Endodermal cell (in vitro differentiated cells): ENCODE measurements at regions not wholly inside any gene's neighbourhood (a gene's known extent, or its start where the extent isn't known, plus 50 kb on each side); places are given as distances from the start of the nearest gene placed in this dataset.

Experiments used
- DNase-seq: peaks from one replicate; pipeline ENCODE4 v3.0.0-alpha.2; 2017
- H3K27ac ChIP-seq: 2 replicates; pipeline ENCODE4 v1.5.1; 2013; ENCODE audit warnings: mild to moderate bottlenecking, low read depth, low read length, moderate library complexity
- H3K27me3 ChIP-seq: 2 replicates; pipeline ENCODE4 v1.6.1; 2013; ENCODE audit warnings: mild to moderate bottlenecking, low read length, moderate library complexity; ENCODE audit not compliant: insufficient read depth, control insufficient read depth, poor library complexity, severe bottlenecking
- H3K36me3 ChIP-seq: 2 replicates; pipeline ENCODE4 v1.7.0; 2013; ENCODE audit warnings: mild to moderate bottlenecking, low read length, moderate library complexity; ENCODE audit not compliant: control insufficient read depth, insufficient read depth
- H3K4me1 ChIP-seq: one replicate; pipeline ENCODE4 v1.7.0; 2013; ENCODE audit warnings: low read length; ENCODE audit not compliant: control insufficient read depth, insufficient read depth
- H3K4me3 ChIP-seq: 2 replicates; pipeline ENCODE4 v1.5.1; 2013; ENCODE audit warnings: mild to moderate bottlenecking, low read length, moderate library complexity
- H3K9ac ChIP-seq: 2 replicates; pipeline ENCODE4 v1.6.1; 2013; ENCODE audit warnings: mild to moderate bottlenecking, low read length, moderate library complexity; ENCODE audit not compliant: poor library complexity, severe bottlenecking; ENCODE audit errors: extremely low read depth
- H3K9me3 ChIP-seq: 2 replicates; pipeline ENCODE4 v1.6.1; 2013; ENCODE audit warnings: mild to moderate bottlenecking, low read length, moderate library complexity; ENCODE audit not compliant: control insufficient read depth
- H3K27ac Mint-ChIP-seq: 2 replicates; pipeline ENCODE4 v1.8.0; 2020; ENCODE audit warnings: mixed read lengths
- H3K27me3 Mint-ChIP-seq: 2 replicates; pipeline ENCODE4 v1.8.0; 2021; ENCODE audit warnings: mild to moderate bottlenecking, mixed read lengths; ENCODE audit not compliant: insufficient read depth
- H3K36me3 Mint-ChIP-seq: 2 replicates; pipeline ENCODE4 v1.8.0; 2020; ENCODE audit warnings: low read depth, mixed read lengths
- H3K4me1 Mint-ChIP-seq: 2 replicates; pipeline ENCODE4 v1.8.0; 2020; ENCODE audit warnings: mixed read lengths
- H3K4me3 Mint-ChIP-seq: 2 replicates; pipeline ENCODE4 v1.8.0; 2020; ENCODE audit warnings: mild to moderate bottlenecking, moderate library complexity, mixed read lengths
- H3K9me3 Mint-ChIP-seq: 2 replicates; pipeline ENCODE4 v1.8.0; 2020; ENCODE audit warnings: mild to moderate bottlenecking, mixed read lengths
- WGBS, 2 experiments: methylation state at CpG; one replicate each; pipeline versions ENCODE4 v1.1.5 to v1.1.7; 2013; ENCODE audit warnings: missing lambda C conversion rate in 2 of 2, mixed read lengths in 1 of 2; ENCODE audit not compliant: insufficient coverage in 1 of 2, insufficient read length in 1 of 2; 5-methylcytosine and 5-hydroxymethylcytosine counted together
- TF ChIP-seq, protein P1 (sequence below): fragments of 200-600 bp; sonication (generic); conservative IDR thresholded peaks from 2 replicates; pipeline ENCODE4 v1.5.0; 2021; ENCODE audit warnings: antibody characterized with exemption, mild to moderate bottlenecking

DNA sequence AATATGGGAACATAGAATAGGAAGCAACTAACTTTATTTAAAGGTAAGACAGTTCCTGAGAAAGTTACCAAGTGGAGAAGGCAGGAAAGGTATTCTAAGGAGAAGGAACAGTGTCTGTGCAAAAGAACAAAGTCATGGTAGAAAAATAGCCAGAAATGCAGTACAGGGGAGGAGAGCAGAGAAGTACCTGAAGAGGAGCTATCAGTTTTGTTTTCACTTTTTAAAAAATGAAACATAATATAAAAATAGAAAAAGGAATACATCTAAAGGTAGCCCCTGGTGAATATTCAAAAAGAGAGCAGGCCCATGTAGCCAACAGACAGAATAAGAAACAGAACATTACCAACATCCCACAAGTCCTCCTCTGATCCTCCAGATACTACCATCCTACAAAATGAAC, 408.7 kb downstream of the ADAMTS20 start:
- Histone ChIP-seq H3K4me3 (no peak overlapping the region), H3K27me3 (no peaks in the 10 kb centered on the region), H3K4me1 (no peaks in the 10 kb centered on the region), H3K9ac (no peak overlapping the region), H3K9me3 (peaks cover 24% of the 10 kb centered on the region), H3K36me3 (no peaks in the 10 kb centered on the region), H3K27ac (no peak overlapping the region)
- H3K4me3 Mint-ChIP-seq = no peak overlapping the region
- H3K27ac Mint-ChIP-seq = no peak overlapping the region
- H3K36me3 Mint-ChIP-seq = no peaks in the 10 kb centered on the region
- no peaks in the 10 kb centered on the region for H3K27me3 Mint-ChIP-seq
- no peak for DNase-seq
- TF ChIP-seq, protein P1, sequence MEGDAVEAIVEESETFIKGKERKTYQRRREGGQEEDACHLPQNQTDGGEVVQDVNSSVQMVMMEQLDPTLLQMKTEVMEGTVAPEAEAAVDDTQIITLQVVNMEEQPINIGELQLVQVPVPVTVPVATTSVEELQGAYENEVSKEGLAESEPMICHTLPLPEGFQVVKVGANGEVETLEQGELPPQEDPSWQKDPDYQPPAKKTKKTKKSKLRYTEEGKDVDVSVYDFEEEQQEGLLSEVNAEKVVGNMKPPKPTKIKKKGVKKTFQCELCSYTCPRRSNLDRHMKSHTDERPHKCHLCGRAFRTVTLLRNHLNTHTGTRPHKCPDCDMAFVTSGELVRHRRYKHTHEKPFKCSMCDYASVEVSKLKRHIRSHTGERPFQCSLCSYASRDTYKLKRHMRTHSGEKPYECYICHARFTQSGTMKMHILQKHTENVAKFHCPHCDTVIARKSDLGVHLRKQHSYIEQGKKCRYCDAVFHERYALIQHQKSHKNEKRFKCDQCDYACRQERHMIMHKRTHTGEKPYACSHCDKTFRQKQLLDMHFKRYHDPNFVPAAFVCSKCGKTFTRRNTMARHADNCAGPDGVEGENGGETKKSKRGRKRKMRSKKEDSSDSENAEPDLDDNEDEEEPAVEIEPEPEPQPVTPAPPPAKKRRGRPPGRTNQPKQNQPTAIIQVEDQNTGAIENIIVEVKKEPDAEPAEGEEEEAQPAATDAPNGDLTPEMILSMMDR = no peak
- H3K4me1 Mint-ChIP-seq = no peaks in the 10 kb centered on the region
- peaks cover 4% of the 10 kb centered on the region for H3K9me3 Mint-ChIP-seq

DNA sequence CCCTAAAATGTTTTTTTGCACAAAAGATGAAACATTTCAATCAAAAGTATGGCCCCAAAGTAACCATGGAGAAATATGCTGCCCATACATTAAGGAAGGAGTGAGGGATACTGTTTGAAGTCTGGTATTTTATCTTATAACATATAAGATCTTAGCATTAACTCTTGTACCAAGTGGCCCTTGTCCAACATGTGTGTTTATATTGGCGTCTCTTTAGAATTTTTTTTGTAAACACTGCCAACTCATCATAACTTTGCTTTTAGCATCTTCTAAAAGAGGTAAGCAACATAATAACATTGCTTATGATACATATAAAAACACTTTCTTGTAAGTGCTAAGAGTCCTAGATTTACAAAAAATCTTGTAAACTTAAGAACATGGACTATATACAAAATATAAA, 419.7 kb downstream of the ADAMTS20 start:
- Histone ChIP-seq H3K4me3 (no peak overlapping the region), H3K27ac (no peak overlapping the region), H3K9me3 (peaks cover 13% of the 10 kb centered on the region), H3K9ac (no peak overlapping the region), H3K27me3 (no peaks in the 10 kb centered on the region), H3K36me3 (no peaks in the 10 kb centered on the region), H3K4me1 (no peaks in the 10 kb centered on the region)
- Mint-ChIP-seq H3K36me3 (no peaks in the 10 kb centered on the region), H3K4me3 (no peak overlapping the region), H3K4me1 (peaks cover 5% of the 10 kb centered on the region), H3K27me3 (no peaks in the 10 kb centered on the region), H3K27ac (no peak overlapping the region), H3K9me3 (peaks cover 8% of the 10 kb centered on the region)
- DNase-seq = no peak
- 93% methylated on average over 1 of the region's 1 CpG; no CpG with 5 or more reads in 1 of the 2 experiments for WGBS, 2 experiments
- TF ChIP-seq, protein P1 = no peak

DNA sequence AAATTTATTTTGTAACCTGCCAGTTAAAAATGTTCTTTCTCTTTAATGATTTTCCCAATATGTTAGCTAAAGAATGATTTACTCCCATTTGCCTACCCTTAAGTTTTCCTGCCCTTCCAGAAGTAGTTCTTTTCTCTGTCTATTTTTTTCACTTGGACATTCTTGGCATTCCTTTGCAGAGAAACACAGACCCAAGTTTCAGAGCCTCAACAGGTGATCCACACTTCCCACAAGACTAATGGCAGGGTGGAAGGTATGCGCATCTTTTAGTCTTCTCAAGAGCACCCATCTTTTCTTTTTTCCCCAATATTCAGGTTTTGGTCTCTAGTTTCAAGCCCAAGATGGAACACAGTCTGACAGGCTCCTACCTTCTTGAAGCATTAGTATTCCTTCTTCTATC, 420.7 kb downstream of the ADAMTS20 start:
- TF ChIP-seq, protein P1 = no peak
- peak; percentile 55 for DNase-seq
- H3K27ac ChIP-seq = no peak overlapping the region
- H3K4me3 ChIP-seq = no peak overlapping the region
- Mint-ChIP-seq H3K4me3 (no peak overlapping the region), H3K27ac (no peak overlapping the region), H3K9me3 (peaks cover 8% of the 10 kb centered on the region), H3K4me1 (peaks cover 5% of the 10 kb centered on the region), H3K27me3 (no peaks in the 10 kb centered on the region), H3K36me3 (no peaks in the 10 kb centered on the region)
- no peaks in the 10 kb centered on the region for H3K4me1 ChIP-seq
- WGBS, 2 experiments = 82% methylated on average over 1 of the region's 1 CpG; no CpG with 5 or more reads in 1 of the 2 experiments
- peaks cover 13% of the 10 kb centered on the region for H3K9me3 ChIP-seq
- H3K27me3 ChIP-seq = no peaks in the 10 kb centered on the region
- H3K9ac ChIP-seq = no peak overlapping the region
- H3K36me3 ChIP-seq = no peaks in the 10 kb centered on the region
